ENCODE measurements at regions not wholly inside any gene's neighbourhood (a gene's known extent, or its start where the extent isn't known, plus 50 kb on each side); places are given as distances from the start of the nearest gene placed in this dataset.

DNA sequence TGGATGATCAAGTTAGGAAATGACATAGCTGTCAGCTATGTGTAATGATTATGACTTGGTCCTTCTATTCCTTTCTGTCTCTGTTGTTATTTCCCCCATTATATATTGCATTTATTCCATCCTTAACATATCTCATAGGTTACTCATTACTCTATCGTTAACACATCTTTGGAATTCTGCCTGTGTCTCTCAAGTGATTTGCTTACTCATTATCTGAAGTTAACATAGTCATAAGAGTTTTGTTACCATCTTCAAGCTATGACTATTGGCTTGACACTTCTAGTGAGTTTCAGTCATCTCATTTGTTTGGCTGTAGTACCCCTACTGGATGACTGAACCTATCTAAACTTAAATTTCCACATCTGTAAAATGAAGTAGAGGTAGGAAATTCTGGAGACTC is 286.1 kb upstream of the PPP1R2C start:
- no peak overlapping the region for H3K4me3 Mint-ChIP-seq (ENCODE audit: unreplicated experiment)
- H3K4me1 Mint-ChIP-seq (ENCODE audit: unreplicated experiment): no peaks in the 10 kb centered on the region
- no peaks in the 10 kb centered on the region for H3K27me3 Mint-ChIP-seq (ENCODE audit: unreplicated experiment)
- TF ChIP-seq, protein P1, sequence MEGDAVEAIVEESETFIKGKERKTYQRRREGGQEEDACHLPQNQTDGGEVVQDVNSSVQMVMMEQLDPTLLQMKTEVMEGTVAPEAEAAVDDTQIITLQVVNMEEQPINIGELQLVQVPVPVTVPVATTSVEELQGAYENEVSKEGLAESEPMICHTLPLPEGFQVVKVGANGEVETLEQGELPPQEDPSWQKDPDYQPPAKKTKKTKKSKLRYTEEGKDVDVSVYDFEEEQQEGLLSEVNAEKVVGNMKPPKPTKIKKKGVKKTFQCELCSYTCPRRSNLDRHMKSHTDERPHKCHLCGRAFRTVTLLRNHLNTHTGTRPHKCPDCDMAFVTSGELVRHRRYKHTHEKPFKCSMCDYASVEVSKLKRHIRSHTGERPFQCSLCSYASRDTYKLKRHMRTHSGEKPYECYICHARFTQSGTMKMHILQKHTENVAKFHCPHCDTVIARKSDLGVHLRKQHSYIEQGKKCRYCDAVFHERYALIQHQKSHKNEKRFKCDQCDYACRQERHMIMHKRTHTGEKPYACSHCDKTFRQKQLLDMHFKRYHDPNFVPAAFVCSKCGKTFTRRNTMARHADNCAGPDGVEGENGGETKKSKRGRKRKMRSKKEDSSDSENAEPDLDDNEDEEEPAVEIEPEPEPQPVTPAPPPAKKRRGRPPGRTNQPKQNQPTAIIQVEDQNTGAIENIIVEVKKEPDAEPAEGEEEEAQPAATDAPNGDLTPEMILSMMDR (IDR thresholded peaks at IDR 0.05): no peak
- no peaks in the 10 kb centered on the region for H3K36me3 Mint-ChIP-seq (ENCODE audit: unreplicated experiment)
- no peak for DNase-seq (ENCODE audit: extremely low spot score, unreplicated experiment)
- H3K27ac Mint-ChIP-seq (ENCODE audit: unreplicated experiment): no peak overlapping the region
- H3K9me3 Mint-ChIP-seq (ENCODE audit: unreplicated experiment): peaks cover 15% of the 10 kb centered on the region

DNA sequence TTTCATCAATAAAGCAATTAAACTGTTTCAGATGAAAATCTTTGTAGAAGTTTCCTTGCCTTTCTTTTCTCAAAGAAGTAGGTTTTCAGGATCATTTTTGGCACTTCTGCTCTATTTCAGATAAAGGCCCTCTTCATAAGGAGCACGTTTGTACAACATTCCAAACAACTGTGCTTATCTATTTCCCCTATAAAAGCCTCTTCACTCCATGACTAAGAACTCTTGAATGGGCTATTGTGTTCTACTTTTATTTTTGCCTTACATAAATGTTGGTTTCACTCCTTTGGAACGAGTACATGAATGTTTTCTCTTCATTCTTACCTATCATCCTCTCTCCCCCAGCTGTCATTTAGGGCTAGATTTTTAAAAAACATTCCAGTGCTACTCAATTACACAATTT is 288.0 kb upstream of the PPP1R2C start:
- peaks cover 10% of the 10 kb centered on the region for H3K9me3 Mint-ChIP-seq (ENCODE audit: unreplicated experiment)
- H3K4me1 Mint-ChIP-seq (ENCODE audit: unreplicated experiment): no peaks in the 10 kb centered on the region
- TF ChIP-seq, protein P1 (IDR thresholded peaks at IDR 0.05): no peak
- H3K4me3 Mint-ChIP-seq (ENCODE audit: unreplicated experiment): no peak overlapping the region
- no peaks in the 10 kb centered on the region for H3K36me3 Mint-ChIP-seq (ENCODE audit: unreplicated experiment)
- DNase-seq (ENCODE audit: extremely low spot score, unreplicated experiment): no peak
- H3K27me3 Mint-ChIP-seq (ENCODE audit: unreplicated experiment): no peaks in the 10 kb centered on the region
- H3K27ac Mint-ChIP-seq (ENCODE audit: unreplicated experiment): no peak overlapping the region

DNA sequence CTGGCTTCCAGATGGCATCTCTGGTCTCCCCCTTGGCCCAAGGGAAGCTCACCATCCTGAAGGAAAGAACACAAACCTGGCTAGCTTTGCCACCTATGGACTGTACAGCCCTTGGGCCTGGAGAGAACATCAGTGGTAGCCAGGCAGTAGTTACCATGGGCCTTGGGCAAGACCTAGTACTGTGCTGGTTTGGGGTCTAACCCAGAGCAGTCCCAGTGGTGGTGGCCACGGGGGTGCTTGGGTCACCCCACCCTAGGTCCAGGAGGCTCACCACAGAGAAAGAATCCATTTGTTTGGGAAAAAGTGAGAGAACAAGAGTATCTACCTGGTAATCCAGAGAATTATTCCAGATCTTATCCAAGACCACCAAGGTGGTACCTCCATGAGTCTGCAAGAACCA is 290.7 kb upstream of the PPP1R2C start:
- Mint-ChIP-seq H3K27me3 (ENCODE audit: unreplicated experiment) (no peaks in the 10 kb centered on the region), H3K9me3 (ENCODE audit: unreplicated experiment) (peaks cover 10% of the 10 kb centered on the region), H3K36me3 (ENCODE audit: unreplicated experiment) (no peaks in the 10 kb centered on the region), H3K4me1 (ENCODE audit: unreplicated experiment) (no peaks in the 10 kb centered on the region), H3K27ac (ENCODE audit: unreplicated experiment) (no peak overlapping the region), H3K4me3 (ENCODE audit: unreplicated experiment) (no peak overlapping the region)
- TF ChIP-seq, protein P1 (IDR thresholded peaks at IDR 0.05): no peak
- no peak for DNase-seq (ENCODE audit: extremely low spot score, unreplicated experiment)

DNA sequence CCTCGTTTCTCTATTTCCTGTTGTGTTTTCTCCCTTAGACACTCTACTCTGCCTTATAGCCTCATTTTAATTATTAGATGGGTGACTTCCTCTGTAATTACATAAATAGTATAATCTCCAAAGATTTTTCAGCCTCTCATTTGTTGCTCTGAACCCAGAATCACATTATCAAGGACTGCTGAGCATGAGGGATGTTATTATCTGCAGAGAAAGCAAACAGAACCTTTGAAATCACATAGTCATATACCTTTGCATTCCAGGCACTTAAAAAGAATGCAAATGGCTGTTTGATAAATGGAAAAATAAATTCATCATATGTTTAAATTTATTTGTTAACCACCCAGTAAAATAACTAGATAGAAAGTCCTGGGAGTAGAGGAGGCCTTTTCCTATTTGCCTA is 305.1 kb upstream of the PPP1R2C start:
- DNase-seq (ENCODE audit: extremely low spot score, unreplicated experiment): no peak
- no peak overlapping the region for H3K27ac Mint-ChIP-seq (ENCODE audit: unreplicated experiment)
- H3K4me3 Mint-ChIP-seq (ENCODE audit: unreplicated experiment): no peak overlapping the region
- no peaks in the 10 kb centered on the region for H3K4me1 Mint-ChIP-seq (ENCODE audit: unreplicated experiment)
- no peaks in the 10 kb centered on the region for H3K36me3 Mint-ChIP-seq (ENCODE audit: unreplicated experiment)
- TF ChIP-seq, protein P1 (IDR thresholded peaks at IDR 0.05): no peak
- H3K9me3 Mint-ChIP-seq (ENCODE audit: unreplicated experiment): peaks cover 32% of the 10 kb centered on the region
- H3K27me3 Mint-ChIP-seq (ENCODE audit: unreplicated experiment): no peaks in the 10 kb centered on the region

DNA sequence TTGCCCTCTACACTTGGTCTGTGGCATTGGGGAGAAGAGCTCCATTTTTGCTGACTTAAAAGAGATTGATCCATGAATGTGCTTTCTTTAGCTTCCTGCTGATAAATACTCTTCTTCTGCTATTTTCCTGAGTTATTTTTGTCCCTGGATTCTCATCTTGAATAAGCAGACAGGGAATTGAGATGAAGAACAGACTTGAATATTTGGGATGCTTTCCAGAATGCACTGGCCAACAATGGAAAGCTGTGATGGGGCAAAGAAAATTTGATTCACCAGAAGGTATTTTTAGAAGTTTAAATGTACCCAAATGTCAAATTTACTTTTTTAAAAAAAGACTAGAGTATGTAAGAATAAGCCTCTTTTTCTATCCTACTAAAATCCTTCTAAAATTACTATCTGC is 309.9 kb upstream of the PPP1R2C start:
- Mint-ChIP-seq H3K36me3 (ENCODE audit: unreplicated experiment) (no peaks in the 10 kb centered on the region), H3K4me1 (ENCODE audit: unreplicated experiment) (no peaks in the 10 kb centered on the region)

More for the DNA sequence above, 309.9 kb upstream of the PPP1R2C start:
- H3K27ac Mint-ChIP-seq (ENCODE audit: unreplicated experiment): no peak overlapping the region
- H3K27me3 Mint-ChIP-seq (ENCODE audit: unreplicated experiment): no peaks in the 10 kb centered on the region
- H3K9me3 Mint-ChIP-seq (ENCODE audit: unreplicated experiment): peaks cover 28% of the 10 kb centered on the region
- TF ChIP-seq, protein P1 (IDR thresholded peaks at IDR 0.05): no peak
- no peak overlapping the region for H3K4me3 Mint-ChIP-seq (ENCODE audit: unreplicated experiment)
- DNase-seq (ENCODE audit: extremely low spot score, unreplicated experiment): no peak
